GM19455 (cell line): ENCODE measurements at regions not wholly inside any gene's neighbourhood (a gene's known extent, or its start where the extent isn't known, plus 50 kb on each side); places are given as distances from the start of the nearest gene placed in this dataset.
"Not testable (repeated sequence)": the region's sequence is repeated elsewhere in the genome, so short reads cannot be mapped to it uniquely, and the experiment has no call there.

Experiments used
- ATAC-seq: cut with Tn5 transposase; IDR thresholded peaks from one replicate; pipeline ENCODE4 v1.9.1; 2021; ENCODE audit not compliant: unreplicated experiment

DNA sequence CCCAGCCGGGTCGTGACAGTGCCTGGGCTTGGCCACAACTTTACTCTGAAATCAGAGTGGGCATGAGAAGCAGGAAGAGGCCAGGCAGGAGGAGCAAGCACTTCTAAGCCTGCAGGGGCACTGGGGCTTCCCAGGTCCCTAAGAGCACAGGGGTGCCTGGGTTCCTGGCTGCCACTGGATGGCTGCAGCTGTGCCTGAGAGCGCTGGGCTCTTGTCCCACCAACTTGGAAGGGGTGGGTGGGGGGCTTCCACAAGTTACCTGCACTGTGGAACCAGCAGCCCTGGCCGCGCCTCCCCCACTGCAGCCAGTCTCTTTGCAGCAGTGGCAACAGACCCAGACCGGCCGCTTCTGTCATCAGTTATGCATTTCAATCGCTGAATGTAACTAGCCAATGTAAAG is 434.7 kb upstream of the GRM3 start:
- no peak for ATAC-seq

DNA sequence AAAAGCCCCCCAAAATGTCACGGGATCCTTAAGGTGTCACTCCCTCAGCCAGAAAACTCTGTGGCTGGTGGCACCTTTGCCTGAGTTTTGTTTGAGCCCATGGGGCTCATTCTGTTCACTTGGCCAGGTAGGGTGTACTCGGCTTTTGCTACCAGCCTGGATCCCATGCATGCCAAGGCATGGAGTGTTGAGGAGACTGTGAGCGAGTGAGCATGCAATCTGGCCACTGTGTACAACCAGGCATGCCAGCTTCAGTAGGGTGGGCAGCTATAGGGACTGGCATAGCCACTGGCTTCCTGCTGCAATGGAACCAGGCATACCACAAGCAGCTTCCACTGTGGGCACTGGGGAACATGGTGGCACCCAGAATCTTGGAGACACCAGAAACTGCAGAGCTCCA is 436.0 kb upstream of the GRM3 start:
- ATAC-seq = no peak

DNA sequence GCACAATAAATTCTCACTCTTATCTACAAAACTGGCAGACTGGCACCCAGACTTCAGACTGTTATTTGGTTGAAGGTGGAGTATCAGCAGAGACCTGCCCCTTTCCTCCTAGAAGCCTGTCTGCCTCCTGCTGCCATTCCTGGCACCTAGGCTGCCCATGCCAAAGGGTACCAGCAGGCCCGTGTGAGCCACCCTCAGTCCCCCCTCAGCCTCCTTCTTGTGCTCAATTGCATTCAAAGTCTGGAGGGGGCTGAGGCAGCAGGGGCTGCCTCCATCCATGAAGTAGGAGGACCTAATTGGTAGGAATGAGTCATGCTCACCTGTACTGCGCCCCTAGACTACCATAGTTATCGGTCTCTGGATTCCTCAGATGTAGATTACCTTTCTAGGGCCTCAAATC is 440.9 kb upstream of the GRM3 start:
- ATAC-seq = no peak

DNA sequence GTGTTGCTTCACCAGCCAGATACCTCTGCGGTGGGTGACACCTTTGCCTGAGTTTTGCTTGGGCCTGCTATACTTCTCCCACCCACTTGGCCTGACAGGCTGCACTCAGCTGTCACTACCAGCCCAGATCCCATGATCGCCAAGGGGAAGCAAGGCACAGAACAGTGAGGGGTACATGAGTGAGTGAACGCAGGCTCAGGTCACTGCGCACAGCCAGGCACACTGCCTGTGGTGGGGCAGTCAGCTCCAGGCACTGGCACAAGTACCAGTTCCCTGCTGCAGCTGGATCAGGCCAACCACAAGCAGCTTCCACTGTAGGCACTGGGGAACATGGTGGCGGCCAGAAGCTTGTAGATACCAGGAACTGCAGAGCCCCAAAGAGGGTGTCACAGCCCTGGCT is 441.9 kb upstream of the GRM3 start:
- no peak for ATAC-seq

DNA sequence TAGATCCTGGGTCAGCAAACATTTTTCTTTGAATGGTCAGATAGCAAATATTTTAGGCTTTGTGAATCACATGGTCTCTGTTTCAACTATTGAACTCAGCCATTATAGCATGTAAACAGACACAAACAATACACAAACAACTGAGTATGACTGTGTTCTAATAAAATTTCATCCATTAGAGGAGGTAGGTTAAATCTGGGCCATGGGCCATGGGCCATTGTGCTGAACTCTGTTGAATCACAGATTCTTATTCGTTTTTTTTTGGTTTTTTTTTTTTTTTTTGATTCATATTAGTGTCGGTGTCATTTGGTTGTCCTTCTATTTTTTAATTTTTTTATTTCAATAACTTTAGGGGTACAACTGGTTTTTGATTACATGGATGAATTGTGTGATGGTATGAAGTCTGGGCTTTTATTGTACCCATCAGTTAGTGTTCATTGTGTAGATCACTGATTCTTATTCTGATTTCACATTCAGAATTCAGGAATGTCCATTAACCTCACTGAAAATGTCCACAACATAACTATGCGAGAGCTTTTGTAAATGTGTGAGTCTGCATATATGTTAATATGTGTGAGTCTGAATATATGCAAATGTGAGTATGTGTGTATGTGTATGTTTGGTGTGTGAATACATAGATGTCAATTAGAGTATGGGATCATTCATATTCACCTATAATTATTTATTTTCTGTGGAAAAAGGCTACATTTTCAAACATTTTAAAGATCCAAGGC is 443.7 kb upstream of the GRM3 start:
- no peak for ATAC-seq

DNA sequence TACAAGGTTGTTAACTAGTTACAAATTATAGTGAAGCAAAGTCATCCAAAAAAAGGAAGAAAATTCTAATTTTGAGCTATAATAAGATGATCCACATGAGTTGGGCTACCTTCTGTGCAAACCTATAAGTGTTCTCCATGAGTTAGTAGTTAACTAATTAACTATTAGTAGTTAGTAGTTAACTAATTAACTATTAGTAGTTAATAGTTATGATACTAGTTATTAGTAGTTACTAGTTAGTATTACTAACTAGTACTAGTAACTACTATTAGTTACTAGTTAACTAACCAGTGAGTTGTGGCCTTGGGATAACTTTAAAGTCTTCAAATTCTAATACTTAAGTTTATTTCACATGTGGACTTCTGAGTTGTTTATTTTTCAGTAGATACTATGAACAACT is 453.4 kb upstream of the GRM3 start:
- ATAC-seq = no peak

DNA sequence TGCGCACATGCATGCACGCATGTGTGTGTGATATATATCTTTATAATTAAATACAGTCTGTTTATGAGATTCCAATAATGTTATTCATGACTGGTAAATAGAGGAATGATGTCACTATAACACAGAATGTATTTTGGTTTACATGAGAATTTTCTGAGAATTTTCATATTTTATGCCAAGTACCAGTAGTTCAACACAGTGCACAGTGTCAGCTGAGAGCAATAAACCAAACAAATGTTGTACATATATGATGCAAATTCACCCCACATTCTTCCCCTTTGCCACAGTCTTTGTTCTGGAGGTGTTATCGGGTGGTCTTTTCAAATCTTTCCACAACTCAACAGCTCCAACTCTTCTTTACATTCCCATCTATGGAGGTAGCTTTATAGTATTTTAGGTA is 462.2 kb upstream of the GRM3 start:
- ATAC-seq = no peak

DNA sequence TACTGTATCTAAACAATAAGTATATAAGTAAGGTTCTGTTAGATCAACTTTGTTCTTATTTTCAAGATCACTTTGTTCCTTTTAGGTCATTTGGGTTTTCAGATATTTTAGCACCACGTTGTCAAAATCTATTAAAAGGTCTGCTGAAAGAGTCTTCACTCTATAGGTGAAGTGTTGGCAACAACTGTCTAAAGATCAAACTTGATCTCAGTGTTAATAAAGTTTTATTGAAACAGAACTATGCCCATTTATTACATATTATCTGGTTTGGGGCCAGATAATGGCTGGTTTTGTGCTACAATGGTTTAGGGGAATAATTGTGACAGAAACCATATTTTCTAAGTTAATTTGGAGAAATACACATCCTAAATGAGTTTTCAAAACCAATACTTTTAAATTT is 478.9 kb upstream of the GRM3 start:
- ATAC-seq = no peak

DNA sequence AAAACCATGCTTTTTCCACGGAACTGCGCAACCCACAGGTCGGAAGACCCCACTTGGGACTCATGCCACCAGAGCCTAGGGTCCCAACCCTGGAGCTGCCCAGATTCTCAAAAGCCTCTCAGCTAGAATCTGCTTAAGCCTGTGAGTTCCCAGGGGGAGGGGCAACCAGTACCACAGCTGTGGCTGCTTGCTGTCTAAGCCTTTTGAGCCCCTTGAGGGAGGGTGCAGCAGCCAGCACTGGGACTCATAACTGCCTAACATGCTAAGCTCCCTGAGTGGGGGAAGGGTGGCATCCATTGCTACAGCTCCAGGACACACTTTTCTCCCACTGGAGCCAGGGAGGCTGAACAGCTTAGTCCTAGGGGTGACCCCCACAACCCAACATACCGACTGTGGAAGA is 485.6 kb upstream of the GRM3 start:
- no peak for ATAC-seq

DNA sequence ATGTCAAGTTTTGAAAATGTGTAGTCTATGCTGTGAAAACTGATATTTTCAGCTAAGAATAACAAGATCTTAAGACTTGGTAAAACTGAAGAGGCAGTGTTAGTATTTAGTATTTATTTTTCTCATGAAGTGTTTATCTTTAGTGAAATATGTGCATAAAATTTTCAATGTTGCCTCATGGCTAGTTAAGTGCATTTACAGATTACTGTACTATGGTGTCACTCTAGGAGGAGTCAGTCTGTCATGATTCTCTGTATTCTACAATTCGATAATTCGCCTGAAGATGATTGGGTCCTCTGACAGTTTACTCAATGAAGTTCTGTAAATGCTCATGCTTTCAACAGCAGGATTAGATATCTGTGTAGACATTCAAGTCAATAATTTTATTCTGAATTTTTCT is 488.1 kb upstream of the GRM3 start:
- no peak for ATAC-seq

DNA sequence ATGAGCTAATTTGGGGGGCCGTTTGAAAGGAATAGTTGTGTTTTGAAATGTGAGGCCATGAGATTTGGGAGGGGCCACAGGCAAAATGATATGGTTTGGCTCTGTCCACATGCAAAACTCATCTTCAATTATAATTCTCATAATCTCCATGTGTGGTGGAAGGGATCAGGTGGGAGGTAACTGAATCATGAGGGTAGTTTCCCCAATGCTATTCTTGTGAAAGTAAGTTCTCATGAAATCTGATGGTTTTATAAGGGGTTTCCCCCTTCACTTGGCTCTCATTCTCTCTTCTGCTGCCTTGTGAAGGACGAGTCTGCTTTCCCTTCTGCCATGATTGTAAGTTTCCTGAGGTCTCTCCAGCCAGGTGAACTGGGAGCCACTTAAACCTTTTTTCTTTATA is 490.8 kb upstream of the GRM3 start:
- ATAC-seq = no peak

DNA sequence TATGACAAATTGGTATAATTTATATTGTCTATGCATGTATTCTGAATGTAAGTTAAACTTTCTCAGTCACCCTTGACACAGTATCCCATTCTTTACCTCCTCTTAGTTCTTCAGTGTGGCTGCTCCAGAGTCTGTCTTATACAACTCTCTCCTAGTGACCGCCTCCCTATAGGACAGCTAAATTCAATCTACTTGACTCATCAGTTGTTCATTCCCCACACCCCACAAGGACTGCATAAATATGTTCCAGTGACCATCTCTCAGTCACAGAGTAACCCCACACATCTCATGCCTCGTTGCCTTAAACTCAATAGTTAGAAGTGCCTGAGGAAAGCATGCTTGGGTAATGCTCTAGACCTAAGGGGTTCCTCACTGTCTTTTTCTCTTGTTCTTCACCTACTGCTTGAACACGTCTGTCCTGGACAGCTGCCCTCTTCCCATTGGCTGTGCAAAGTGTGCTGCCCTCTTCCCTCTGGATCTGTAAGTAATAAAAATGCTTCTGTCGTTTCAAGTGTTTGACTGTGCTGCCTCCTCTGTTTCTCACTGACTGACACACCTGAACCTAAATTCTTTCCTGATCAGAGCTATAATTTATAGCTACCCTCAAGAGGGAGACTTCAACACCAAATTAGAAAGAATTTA is 494.6 kb upstream of the GRM3 start:
- no peak for ATAC-seq

DNA sequence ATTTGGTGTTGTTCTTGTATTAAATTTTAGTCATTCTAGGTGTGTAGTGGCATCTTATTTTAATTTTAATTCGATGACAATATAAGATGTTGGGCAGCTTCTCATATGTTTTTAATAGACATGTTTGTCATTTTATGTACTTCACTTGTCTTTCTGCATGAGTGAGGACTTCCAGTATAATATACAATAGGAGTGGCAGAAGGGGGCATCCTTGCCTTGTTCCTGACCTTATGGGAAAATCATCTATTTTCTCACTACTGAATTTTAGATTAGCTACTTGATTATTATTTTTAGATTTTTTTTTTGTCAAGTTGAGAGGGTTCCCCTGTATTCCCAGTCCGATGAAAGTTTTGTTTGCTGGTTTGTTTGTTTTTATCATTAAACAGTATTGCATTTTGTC is 495.2 kb upstream of the GRM3 start:
- no peak for ATAC-seq

DNA sequence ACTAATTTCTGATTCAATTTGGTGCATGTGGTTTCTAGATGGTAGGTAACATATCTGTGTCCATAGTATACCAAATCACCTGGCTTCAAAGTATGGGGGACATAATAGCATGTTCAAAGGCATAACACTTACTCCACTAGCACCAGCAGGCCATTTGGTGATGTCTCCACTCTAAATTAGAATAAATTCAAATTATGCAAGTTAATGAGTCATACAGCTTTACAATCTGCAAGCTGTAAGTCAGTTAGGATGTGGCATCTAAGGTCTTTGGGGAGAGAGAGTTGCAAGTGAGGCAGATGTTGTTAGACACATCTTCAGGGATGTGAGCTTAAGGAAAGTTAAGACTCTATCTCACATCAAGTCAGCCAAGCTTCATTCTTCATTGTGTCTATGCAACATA is 506.4 kb upstream of the GRM3 start:
- ATAC-seq = no peak

DNA sequence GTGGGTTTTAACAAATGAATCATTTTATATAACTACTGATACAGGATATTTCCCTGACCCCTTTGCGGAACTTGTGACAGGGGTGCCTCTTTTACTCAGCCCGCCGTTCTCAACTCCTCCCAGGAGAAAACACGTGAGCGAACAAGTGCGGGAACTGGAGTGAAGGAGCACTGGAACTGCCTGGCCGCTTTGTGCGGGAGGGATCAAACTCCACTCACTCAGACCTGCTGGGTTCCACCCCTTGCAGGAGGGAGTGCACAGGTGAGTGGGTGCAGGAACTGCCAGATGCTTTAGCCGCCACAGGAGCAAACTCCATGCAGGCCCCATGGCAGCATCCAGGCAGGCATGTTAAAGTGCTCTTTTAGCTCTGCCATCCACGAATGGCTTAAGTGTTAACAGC is 513.4 kb upstream of the GRM3 start:
- ATAC-seq = no peak

DNA sequence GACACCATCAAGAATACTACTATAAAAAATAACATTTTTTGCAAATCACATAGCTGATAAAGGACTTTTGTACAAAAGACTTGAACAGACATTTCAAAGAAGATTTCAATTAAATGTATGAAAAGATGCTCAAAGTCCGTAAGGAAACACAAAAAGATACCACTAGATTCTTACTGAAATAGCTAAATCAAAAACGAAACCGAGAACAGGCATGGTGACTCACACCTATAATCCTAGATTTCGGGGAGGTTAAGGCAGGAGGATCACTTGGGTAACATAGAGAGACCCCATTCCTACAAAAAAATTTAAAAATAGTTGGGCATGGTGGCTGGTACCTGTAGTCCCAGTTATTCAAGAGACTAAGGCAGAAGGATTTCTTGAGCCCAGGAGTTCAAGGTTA is 520.2 kb upstream of the GRM3 start:
- ATAC-seq = no peak

DNA sequence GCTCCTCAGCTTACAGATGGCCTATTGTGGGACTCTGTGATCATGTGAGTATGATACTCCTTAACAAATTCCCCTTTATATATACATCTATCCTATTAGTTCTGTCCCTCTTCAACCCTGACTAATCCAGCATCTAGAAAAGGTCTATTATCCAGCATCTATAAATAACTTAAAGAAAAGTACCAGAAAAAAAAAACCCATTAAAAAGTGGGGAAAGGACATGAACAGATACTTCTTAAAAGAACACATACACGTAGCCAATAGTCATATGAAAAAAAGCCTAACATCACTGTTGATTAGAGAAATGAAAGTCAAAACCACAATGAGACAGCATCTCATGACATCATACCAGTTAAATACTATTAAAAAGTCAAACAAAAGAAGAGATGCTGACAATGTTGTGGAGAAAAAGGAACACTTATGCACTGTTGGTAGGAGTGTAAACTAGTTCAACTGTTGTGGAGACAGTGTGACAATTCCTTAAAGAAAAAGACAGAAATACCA is 549.5 kb upstream of the GRM3 start:
- ATAC-seq = no peak

DNA sequence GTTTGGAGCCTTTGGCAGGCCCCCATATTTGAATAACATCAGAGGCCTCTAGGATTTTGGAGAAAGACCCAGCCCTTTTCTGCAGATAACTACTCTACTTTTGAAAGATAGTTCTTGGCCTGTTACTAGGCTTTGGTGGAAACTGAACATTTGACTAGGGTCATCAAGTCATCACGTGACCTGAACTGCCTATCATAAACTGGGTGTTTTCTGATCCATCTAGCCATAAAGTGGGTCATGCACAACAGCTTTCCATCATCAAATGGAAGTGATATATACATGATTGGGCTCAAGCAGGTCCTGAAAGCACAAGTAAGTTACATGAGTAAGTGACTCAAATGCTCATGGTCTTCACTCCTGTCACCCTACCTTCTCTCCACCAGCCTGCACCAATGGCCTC is 552.3 kb upstream of the GRM3 start:
- ATAC-seq = no peak

DNA sequence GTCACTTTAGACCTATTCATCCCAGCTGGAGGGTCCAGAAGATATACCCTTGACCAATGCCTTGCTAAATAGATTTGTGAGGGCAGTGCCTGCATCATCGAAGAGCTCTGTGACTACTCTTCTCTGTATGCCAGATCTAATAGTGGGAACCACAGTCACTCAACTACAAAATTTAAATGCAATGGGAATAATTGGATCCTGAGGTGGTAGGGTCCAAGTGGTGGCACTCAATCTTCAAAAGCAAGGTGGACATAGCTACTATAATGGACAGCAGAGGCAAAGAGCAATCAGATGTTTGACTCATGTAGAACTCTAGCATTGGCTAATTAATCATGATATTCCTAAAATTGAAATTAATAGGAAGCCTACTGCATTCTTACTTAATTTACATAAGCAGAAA is 554.3 kb upstream of the GRM3 start:
- no peak for ATAC-seq

DNA sequence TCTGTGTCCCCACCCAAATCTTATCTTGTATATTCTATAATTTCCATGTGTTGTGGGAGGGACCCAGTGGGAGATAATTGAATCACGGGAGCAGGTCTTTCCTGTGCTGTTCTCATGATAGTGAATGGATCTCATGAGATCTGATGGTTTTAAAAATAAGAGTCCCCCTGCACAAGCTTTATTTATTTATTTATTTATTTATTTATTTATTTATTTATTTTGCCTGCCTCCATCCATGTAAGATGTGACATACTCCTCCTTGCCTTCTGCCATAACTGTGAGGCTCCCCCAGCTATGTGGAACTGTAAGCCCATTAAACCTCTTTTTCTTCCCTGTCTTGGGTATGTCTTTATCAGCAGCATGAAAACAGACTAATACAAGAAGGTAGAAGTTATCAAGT is 579.1 kb upstream of the GRM3 start:
- ATAC-seq = not testable (repeated sequence)

DNA sequence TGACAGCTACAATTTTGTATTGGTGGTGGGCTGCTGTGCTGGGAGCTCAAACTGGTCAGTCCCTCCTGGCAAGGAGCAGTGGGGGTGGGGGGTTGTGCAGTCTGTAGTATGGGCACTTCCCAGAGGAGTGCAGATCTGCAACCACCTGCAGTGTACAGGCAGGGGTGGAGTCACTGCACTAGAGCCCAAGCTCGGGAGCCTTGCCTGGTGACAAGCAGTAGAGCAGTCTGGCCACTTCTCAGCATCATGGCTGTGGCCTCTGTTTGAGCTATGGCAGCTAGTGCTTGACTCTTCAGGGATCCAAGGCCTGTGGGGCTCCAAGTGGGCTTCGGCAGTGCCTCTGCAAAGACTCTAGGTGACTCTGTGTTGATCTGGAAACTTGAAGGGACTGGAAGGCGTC is 585.1 kb upstream of the GRM3 start:
- ATAC-seq = no peak

DNA sequence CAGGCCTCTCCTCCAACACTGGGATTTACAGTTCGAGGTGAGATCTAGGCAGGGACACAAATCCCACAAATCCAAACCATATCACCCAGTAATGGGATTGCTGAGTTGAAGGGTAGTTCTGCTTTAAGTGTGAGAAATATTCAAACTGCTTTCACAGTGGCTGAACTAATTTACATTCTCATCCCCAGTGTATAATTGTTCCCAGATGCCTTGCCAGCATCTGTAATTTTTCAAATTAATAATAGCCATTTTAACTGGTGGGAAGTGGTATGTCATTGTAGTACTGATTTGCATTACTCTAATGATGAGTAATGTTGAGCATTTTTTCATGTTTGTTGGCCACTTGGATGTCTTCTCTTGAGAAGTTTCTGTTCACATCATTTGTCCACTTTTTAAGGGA is 592.8 kb upstream of the GRM3 start:
- no peak for ATAC-seq

DNA sequence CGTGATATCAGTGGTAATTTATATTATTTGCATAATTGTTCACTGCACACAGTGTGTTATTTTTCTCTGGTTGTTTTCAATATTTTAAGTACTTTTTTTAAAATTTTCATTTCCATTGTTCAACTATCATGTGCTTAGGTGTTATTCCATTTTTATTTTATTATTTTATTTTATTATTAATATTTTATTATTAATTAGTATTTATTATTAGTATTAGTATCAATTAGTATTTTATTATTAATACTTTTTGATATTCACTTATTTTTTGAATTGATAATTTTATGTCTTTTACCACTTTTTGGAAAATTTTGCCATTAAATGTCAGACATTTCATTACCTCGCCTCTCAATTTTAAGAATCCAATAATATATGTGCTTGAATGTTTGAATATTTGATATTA is 593.8 kb upstream of the GRM3 start:
- ATAC-seq = no peak
